Kidney (tissue), 13 donors: ENCODE measurements at regions not wholly inside any gene's neighbourhood (a gene's known extent, or its start where the extent isn't known, plus 50 kb on each side); places are given as distances from the start of the nearest gene placed in this dataset.

Source experiments
- DNase-seq, 5 donors: peaks; one replicate each; pipeline ENCODE4 v3.0.0-alpha.2; 2013 to 2020
- FAIRE-seq: peaks from 2 replicates; lab custom pipeline; 2012; peaks lifted over from hg19 to GRCh38; lab: Jason Lieb, UNC
- H3K27ac ChIP-seq, 2 donors: one replicate each; pipeline ENCODE4 v1.7.0; 2013; ENCODE audit warnings: low read depth in 2 of 2, low read length in 2 of 2, inconsistent platforms in 1 of 2
- H3K27me3 ChIP-seq: one replicate; pipeline ENCODE4 v1.7.1; 2013; ENCODE audit warnings: low read length, inconsistent platforms; ENCODE audit not compliant: control insufficient read depth, insufficient read depth
- H3K36me3 ChIP-seq, 3 donors: one replicate each; pipeline versions ENCODE4 v1.7.0 to v1.7.1; 2013; ENCODE audit warnings: low read length in 3 of 3, control low read depth in 1 of 3, inconsistent platforms in 1 of 3; ENCODE audit not compliant: insufficient read depth in 3 of 3, control insufficient read depth in 2 of 3
- H3K4me1 ChIP-seq, 3 donors: one replicate each; pipeline versions ENCODE4 v1.7.0 to v1.7.1; 2013; ENCODE audit warnings: low read length in 3 of 3, inconsistent platforms in 1 of 3, low read depth in 1 of 3; ENCODE audit not compliant: control insufficient read depth in 2 of 3, insufficient read depth in 2 of 3
- H3K4me3 ChIP-seq, 3 donors: one replicate each; pipeline versions ENCODE4 v1.7.0 to v1.8.1; 2013; ENCODE audit warnings: low read length in 3 of 3, control low read depth in 1 of 3, inconsistent platforms in 1 of 3
- H3K9ac ChIP-seq, 3 donors: one replicate each; pipeline versions ENCODE4 v1.7.0 to v1.7.1; 2013; ENCODE audit warnings: low read length in 3 of 3, control low read depth in 1 of 3, inconsistent platforms in 1 of 3
- H3K9me3 ChIP-seq, 3 donors: one replicate each; pipeline versions ENCODE4 v1.7.0 to v1.7.1; 2013; ENCODE audit warnings: low read length in 3 of 3, control low read depth in 1 of 3, inconsistent platforms in 1 of 3; ENCODE audit not compliant: control insufficient read depth in 2 of 3, insufficient read depth in 1 of 3
- CTCF ChIP-seq: IDR thresholded peaks from 3 replicates; pipeline ENCODE4 v1.5.1; 2012; ENCODE audit warnings: mild to moderate bottlenecking, moderate library complexity, borderline replicate concordance; ENCODE audit not compliant: insufficient read depth; ENCODE audit errors: extremely low read depth
- intact Hi-C: fragments of 100-400 bp; cut with DNase I; formaldehyde crosslinking; loops from one replicate; pipeline ENCODE4 v1.11.1; 2022
- donor health status: control.
- donor health status: control.
- donor health status: control.
- donor health status: control.
- donor health status: control.
- donor health status: DM: yes; HTN: yes; CAD: no.
- donor health status: Normal renal cell carcinoma (clear cell type).

DNA sequence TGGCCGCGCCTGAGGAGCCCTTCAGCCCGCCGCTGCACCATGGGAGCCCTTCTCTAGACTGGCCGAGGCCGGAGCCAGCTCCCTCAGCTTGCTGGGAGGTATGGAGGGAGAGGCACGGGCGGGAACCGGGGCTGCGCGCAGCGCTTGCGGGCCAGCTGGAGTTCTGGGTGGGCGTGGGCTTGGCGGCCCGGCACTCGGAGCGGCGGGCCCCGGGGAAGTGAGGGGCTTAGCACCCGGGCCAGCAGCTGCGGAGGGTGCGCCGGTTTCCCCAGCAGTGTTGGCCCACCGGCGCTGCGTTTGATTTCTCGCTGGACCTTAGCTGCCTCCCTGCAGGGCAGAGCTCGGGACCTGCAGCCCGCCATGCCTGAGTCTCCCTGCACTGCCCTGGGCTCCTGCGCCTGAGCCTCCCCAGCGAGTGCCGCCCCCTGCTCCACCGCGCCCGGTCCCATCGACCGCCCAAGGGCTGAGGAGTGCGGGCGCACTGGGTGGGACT, 1890.0 kb upstream of the PCDH20 start:
- FAIRE-seq = no peak
- TF ChIP-seq CTCF = no peak
- H3K27me3 ChIP-seq = no peaks in the 10 kb centered on the region
- no peaks in the 10 kb centered on the region for H3K4me1 ChIP-seq
- no peaks in the 10 kb centered on the region for H3K9me3 ChIP-seq
- no peak overlapping the region for H3K27ac ChIP-seq
- H3K36me3 ChIP-seq = no peaks in the 10 kb centered on the region
- H3K9ac ChIP-seq = no peak overlapping the region
- intact Hi-C loops = no loop called here
- H3K4me3 ChIP-seq = no peak overlapping the region
- DNase-seq = peak in 2 of 5 donors; percentile 24 to 65

- Histone ChIP-seq H3K4me1 (no peaks in the 10 kb centered on the region), H3K9me3 (no peaks in the 10 kb centered on the region), H3K9ac (no peak overlapping the region), H3K36me3 (no peaks in the 10 kb centered on the region), H3K27me3 (no peaks in the 10 kb centered on the region), H3K27ac (no peak overlapping the region), H3K4me3 (no peak overlapping the region)
- intact Hi-C loops = no loop called here
- DNase-seq (no peak), FAIRE-seq (no peak)
- no peak for TF ChIP-seq CTCF
Observed at GRCh38 chr13:63304497-63304896, 1888.8 kb upstream of the PCDH20 start.

- H3K27ac ChIP-seq = no peak overlapping the region
- H3K36me3 ChIP-seq = no peaks in the 10 kb centered on the region
- H3K4me3 ChIP-seq = no peak overlapping the region
- TF ChIP-seq CTCF = no peak
- no peaks in the 10 kb centered on the region for H3K4me1 ChIP-seq
- FAIRE-seq = no peak
- H3K27me3 ChIP-seq = no peaks in the 10 kb centered on the region
- no peaks in the 10 kb centered on the region for H3K9me3 ChIP-seq
- intact Hi-C loops = no loop called here
- no peak overlapping the region for H3K9ac ChIP-seq
- DNase-seq = peak in 2 of 5 donors; percentile 14 to 37
Observed at GRCh38 chr13:63299866-63300394, 1884.3 kb upstream of the PCDH20 start.

DNA sequence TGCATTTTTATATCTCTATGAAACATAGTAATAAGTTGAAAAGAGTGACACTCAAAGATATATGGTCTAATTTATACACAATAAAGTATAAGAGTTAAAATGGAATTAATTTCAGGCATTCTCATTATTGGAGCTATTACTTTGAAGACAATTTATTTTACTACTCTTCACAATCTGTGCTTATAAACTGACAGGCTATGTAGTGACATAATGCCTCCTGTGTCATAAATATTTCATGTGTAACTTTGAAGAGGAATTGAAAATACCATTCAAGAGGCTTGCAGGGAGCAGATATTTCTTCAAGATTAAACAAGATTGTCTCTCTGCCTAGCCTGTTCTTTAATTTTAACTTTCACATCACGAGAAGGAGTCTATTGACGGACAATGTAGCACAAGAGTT, 1881.5 kb upstream of the PCDH20 start:
- Histone ChIP-seq H3K4me3 (no peak overlapping the region), H3K27me3 (no peaks in the 10 kb centered on the region), H3K27ac (no peak overlapping the region), H3K36me3 (no peaks in the 10 kb centered on the region), H3K9me3 (no peaks in the 10 kb centered on the region), H3K9ac (no peak overlapping the region), H3K4me1 (no peaks in the 10 kb centered on the region)
- FAIRE-seq = no peak
- intact Hi-C loops = no loop called here
- no peak for TF ChIP-seq CTCF
- DNase-seq = no peak
